ENCODE measurements at regions not wholly inside any gene's neighbourhood (a gene's known extent, or its start where the extent isn't known, plus 50 kb on each side); places are given as distances from the start of the nearest gene placed in this dataset.
A peak's percentile ranks its signal among the peaks of the same experiment; 100 is the strongest.
"Not testable (repeated sequence)": the region's sequence is repeated elsewhere in the genome, so short reads cannot be mapped to it uniquely, and the experiment has no call there.

GRCh38 chr1:14137411-14138134 lies 437.6 kb downstream of the PRDM2 start:
- no peak for DNase-seq (ENCODE audit: low read depth, low spot score)

- DNase-seq (ENCODE audit: low read depth, low spot score) = no peak
Measured at GRCh38 chr1:14138135-14138506, 438.1 kb downstream of the PRDM2 start.

GRCh38 chr1:14138687-14139086 lies 438.7 kb downstream of the PRDM2 start:
- DNase-seq (ENCODE audit: low read depth, low spot score) = no peak

GRCh38 chr1:14140831-14141401 lies 440.9 kb downstream of the PRDM2 start:
- DNase-seq (ENCODE audit: low read depth, low spot score) = no peak

GRCh38 chr1:14141656-14142055 lies 441.7 kb downstream of the PRDM2 start:
- DNase-seq (ENCODE audit: low read depth, low spot score) = no peak

GRCh38 chr1:14142397-14143100 lies 442.6 kb downstream of the PRDM2 start:
- DNase-seq (ENCODE audit: low read depth, low spot score) = no peak

- no peak for DNase-seq (ENCODE audit: low read depth, low spot score)
Measured at GRCh38 chr1:14143777-14144176, 443.8 kb downstream of the PRDM2 start.

GRCh38 chr1:14148526-14148925 lies 448.5 kb downstream of the PRDM2 start:
- DNase-seq (ENCODE audit: low read depth, low spot score) = no peak

GRCh38 chr1:14149431-14149830 lies 449.1 kb upstream of the KAZN start:
- no peak for DNase-seq (ENCODE audit: low read depth, low spot score)

GRCh38 chr1:14156543-14156942 lies 441.9 kb upstream of the KAZN start:
- no peak for DNase-seq (ENCODE audit: low read depth, low spot score)

GRCh38 chr1:14160781-14161180 lies 437.7 kb upstream of the KAZN start:
- no peak for DNase-seq (ENCODE audit: low read depth, low spot score)

GRCh38 chr1:14163246-14163645 lies 435.2 kb upstream of the KAZN start:
- no peak for DNase-seq (ENCODE audit: low read depth, low spot score)

GRCh38 chr1:14165371-14165801 lies 433.1 kb upstream of the KAZN start:
- DNase-seq (ENCODE audit: low read depth, low spot score) = no peak

GRCh38 chr1:14167884-14168283 lies 430.6 kb upstream of the KAZN start:
- DNase-seq (ENCODE audit: low read depth, low spot score) = no peak

GRCh38 chr1:14168326-14169063 lies 430.0 kb upstream of the KAZN start:
- DNase-seq (ENCODE audit: low read depth, low spot score) = no peak

- DNase-seq (ENCODE audit: low read depth, low spot score) = no peak
Measured at GRCh38 chr1:14173598-14173997, 424.9 kb upstream of the KAZN start.

GRCh38 chr1:14177866-14178265 lies 420.6 kb upstream of the KAZN start:
- DNase-seq (ENCODE audit: low read depth, low spot score) = not testable (repeated sequence)

GRCh38 chr1:14180738-14181137 lies 417.7 kb upstream of the KAZN start:
- no peak for DNase-seq (ENCODE audit: low read depth, low spot score)

- DNase-seq (ENCODE audit: low read depth, low spot score) = no peak
Measured at GRCh38 chr1:14181191-14181795, 417.2 kb upstream of the KAZN start.

GRCh38 chr1:14182856-14183255 lies 415.6 kb upstream of the KAZN start:
- no peak for DNase-seq (ENCODE audit: low read depth, low spot score)

- peak; percentile 17 for DNase-seq (ENCODE audit: low read depth, low spot score)
Measured at GRCh38 chr1:14183329-14183728, 415.2 kb upstream of the KAZN start.

GRCh38 chr1:14184454-14184853 lies 414.0 kb upstream of the KAZN start:
- no peak for DNase-seq (ENCODE audit: low read depth, low spot score)

All from iPS DF 19.7 (cell line).